ENCODE measurements at regions not wholly inside any gene's neighbourhood (a gene's known extent, or its start where the extent isn't known, plus 50 kb on each side); places are given as distances from the start of the nearest gene placed in this dataset.

DNA sequence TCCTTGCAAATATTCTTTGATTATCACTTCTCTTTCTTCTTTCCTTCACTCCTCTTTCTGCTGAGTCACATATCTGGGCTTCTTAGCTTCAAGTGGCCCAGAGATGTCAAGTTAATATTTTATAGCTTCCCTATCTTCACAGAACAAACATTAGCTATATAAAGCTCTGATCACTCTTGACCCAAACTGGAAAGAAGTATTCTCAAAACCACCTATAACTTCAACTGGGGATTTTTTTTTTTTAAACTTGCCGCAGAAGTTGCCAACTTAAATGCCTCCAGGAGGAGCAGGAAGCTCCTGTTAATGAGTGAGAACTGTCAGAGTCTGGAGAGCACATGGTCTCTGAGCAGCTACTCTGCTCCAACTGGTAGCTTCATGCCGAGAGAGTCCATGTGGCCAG, 233.3 kb upstream of the EDNRA start:
- TF ChIP-seq POLR2A (IDR thresholded peaks at IDR 0.05) (no peak), CTCF (IDR thresholded peaks at IDR 0.05) (no peak), EP300 (IDR thresholded peaks at IDR 0.05) (no peak)
